OCI-LY3 (cell line): ENCODE measurements at regions not wholly inside any gene's neighbourhood (a gene's known extent, or its start where the extent isn't known, plus 50 kb on each side); places are given as distances from the start of the nearest gene placed in this dataset.

Source experiments
- CTCF ChIP-seq: fragments of 200-600, 300-600 bp; sonication (generic); IDR thresholded peaks from 2 replicates; pipeline ENCODE4 v1.5.1; 2014; ENCODE audit warnings: antibody characterized with exemption, low read length, low read depth
- EZH2phosphoT487 ChIP-seq: fragments of 200-600 bp; shearing (Covaris generic); IDR thresholded peaks from 2 replicates; pipeline ENCODE4 v1.6.1; 2018; ENCODE audit warnings: antibody characterized with exemption, mixed run types, low read depth

GRCh38 chr9:106616026-106616425 is 246.9 kb upstream of the ZNF462 start:
- TF ChIP-seq EZH2phosphoT487: no peak
- no peak for TF ChIP-seq CTCF
